ENCODE measurements at regions not wholly inside any gene's neighbourhood (a gene's known extent, or its start where the extent isn't known, plus 50 kb on each side); places are given as distances from the start of the nearest gene placed in this dataset.

DNA sequence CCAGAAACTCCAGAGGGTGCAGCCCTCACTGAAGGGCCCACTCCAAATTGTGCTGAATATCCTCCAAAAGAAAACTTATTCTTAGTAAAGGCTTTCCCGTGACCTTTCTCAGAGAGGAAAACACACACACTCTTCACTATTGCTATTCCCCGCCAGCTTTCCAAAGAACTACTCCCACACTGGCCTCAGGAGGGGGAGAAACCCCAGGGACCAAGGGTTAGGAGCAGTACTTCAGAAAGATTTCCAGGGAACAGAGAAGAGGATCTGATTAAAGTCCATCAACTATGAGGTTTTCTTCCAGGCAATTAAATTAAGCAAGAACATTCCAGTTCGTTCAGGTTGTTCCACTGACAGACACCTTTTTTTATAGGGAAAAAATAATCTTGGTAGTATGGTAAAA, 150.2 kb downstream of the TTC32 start:
- TF ChIP-seq, protein P1, sequence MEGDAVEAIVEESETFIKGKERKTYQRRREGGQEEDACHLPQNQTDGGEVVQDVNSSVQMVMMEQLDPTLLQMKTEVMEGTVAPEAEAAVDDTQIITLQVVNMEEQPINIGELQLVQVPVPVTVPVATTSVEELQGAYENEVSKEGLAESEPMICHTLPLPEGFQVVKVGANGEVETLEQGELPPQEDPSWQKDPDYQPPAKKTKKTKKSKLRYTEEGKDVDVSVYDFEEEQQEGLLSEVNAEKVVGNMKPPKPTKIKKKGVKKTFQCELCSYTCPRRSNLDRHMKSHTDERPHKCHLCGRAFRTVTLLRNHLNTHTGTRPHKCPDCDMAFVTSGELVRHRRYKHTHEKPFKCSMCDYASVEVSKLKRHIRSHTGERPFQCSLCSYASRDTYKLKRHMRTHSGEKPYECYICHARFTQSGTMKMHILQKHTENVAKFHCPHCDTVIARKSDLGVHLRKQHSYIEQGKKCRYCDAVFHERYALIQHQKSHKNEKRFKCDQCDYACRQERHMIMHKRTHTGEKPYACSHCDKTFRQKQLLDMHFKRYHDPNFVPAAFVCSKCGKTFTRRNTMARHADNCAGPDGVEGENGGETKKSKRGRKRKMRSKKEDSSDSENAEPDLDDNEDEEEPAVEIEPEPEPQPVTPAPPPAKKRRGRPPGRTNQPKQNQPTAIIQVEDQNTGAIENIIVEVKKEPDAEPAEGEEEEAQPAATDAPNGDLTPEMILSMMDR (IDR thresholded peaks at IDR 0.05): no peak
- no peak for TF ChIP-seq POLR2A (IDR thresholded peaks at IDR 0.05)

Measured in esophagus squamous epithelium (tissue), 4 donors.